A673 (cell line): ENCODE measurements at regions not wholly inside any gene's neighbourhood (a gene's known extent, or its start where the extent isn't known, plus 50 kb on each side); places are given as distances from the start of the nearest gene placed in this dataset.

Experiments
- BruUV-seq: library from RNA; stranded (reverse); fragments of 400-500 nt; replicated peaks from 2 replicates; lab custom pipeline; 2021; lab: Mats Ljungman, UMichigan
- CTCF ChIA-PET: fragments of 300-600 bp; sonication (Branson Sonifier 250); formaldehyde crosslinking; loops from one replicate; lab custom pipeline; 2022; ENCODE audit warnings: antibody characterized with exemption; lab: Charles Lee
- POLR2A ChIA-PET: fragments of 300-600 bp; sonication (Branson Sonifier 250); formaldehyde crosslinking; loops from one replicate; lab custom pipeline; 2022; ENCODE audit warnings: antibody characterized with exemption; ENCODE audit not compliant: low non-redundant PET; lab: Charles Lee
- DNase-seq: peaks from one replicate; pipeline ENCODE4 v3.0.0-alpha.2; 2015; ENCODE audit warnings: low spot score
- H3K27ac ChIP-seq: fragments of 200-600 bp; sonication (generic); 2 replicates; pipeline ENCODE4 v1.5.1; 2016; ENCODE audit warnings: mixed run types, low read depth, mild to moderate bottlenecking, mixed read lengths, antibody characterized with exemption, low read length; ENCODE audit not compliant: poor library complexity, severe bottlenecking
- H3K27me3 ChIP-seq: fragments of 200-600 bp; sonication (generic); replicated peaks from 2 replicates; pipeline ENCODE4 v1.6.1; 2017; ENCODE audit warnings: mixed run types, low read depth, mild to moderate bottlenecking, mixed read lengths, antibody characterized with exemption, low read length; ENCODE audit not compliant: insufficient read depth, poor library complexity
- H3K36me3 ChIP-seq: fragments of 200-600 bp; sonication (generic); 2 replicates; pipeline ENCODE4 v1.6.1; 2016; ENCODE audit warnings: mixed run types, mild to moderate bottlenecking, mixed read lengths, antibody characterized with exemption, low read length; ENCODE audit not compliant: insufficient read depth, poor library complexity, severe bottlenecking
- H3K4me1 ChIP-seq: fragments of 200-600 bp; sonication (generic); 2 replicates; pipeline ENCODE4 v1.6.1; 2017; ENCODE audit warnings: mixed run types, mild to moderate bottlenecking, mixed read lengths, antibody characterized with exemption, low read length; ENCODE audit not compliant: insufficient read depth, poor library complexity, severe bottlenecking
- H3K4me3 ChIP-seq: fragments of 200-600 bp; sonication (generic); 2 replicates; pipeline ENCODE4 v1.5.1; 2016; ENCODE audit warnings: low read depth, mixed run types, mild to moderate bottlenecking, mixed read lengths, low read length; ENCODE audit not compliant: poor library complexity, severe bottlenecking
- H3K9me3 ChIP-seq: fragments of 200-600 bp; sonication (generic); 2 replicates; pipeline ENCODE4 v1.6.1; 2016; ENCODE audit warnings: mixed run types, low read depth, mild to moderate bottlenecking, mixed read lengths, antibody characterized with exemption, low read length; ENCODE audit not compliant: poor library complexity, severe bottlenecking
- EZH2 ChIP-seq: fragments of 200-600 bp; sonication (generic); IDR thresholded peaks from 2 replicates; pipeline ENCODE4 v1.6.1; 2017; ENCODE audit warnings: borderline replicate concordance, low read depth, mild to moderate bottlenecking, mixed read lengths, antibody characterized with exemption, low read length; ENCODE audit not compliant: poor library complexity, severe bottlenecking
- intact Hi-C: fragments of 100-400 bp; cut with micrococcal nuclease; formaldehyde crosslinking; loops from one replicate; pipeline ENCODE4 v1.10.0; 2022; ENCODE audit not compliant: unreplicated experiment
- TF ChIP-seq, protein P1 (sequence below): fragments of 300-800, 200-600 bp; sonication (generic); conservative IDR thresholded peaks from 2 replicates; pipeline ENCODE4 v1.5.1; 2017; ENCODE audit warnings: low read depth, mild to moderate bottlenecking, antibody characterized with exemption, low read length, moderate library complexity, mixed read lengths

GRCh38 chrX:131393426-131393825, 104.3 kb upstream of the IGSF1 start:
- TF ChIP-seq, protein P1, sequence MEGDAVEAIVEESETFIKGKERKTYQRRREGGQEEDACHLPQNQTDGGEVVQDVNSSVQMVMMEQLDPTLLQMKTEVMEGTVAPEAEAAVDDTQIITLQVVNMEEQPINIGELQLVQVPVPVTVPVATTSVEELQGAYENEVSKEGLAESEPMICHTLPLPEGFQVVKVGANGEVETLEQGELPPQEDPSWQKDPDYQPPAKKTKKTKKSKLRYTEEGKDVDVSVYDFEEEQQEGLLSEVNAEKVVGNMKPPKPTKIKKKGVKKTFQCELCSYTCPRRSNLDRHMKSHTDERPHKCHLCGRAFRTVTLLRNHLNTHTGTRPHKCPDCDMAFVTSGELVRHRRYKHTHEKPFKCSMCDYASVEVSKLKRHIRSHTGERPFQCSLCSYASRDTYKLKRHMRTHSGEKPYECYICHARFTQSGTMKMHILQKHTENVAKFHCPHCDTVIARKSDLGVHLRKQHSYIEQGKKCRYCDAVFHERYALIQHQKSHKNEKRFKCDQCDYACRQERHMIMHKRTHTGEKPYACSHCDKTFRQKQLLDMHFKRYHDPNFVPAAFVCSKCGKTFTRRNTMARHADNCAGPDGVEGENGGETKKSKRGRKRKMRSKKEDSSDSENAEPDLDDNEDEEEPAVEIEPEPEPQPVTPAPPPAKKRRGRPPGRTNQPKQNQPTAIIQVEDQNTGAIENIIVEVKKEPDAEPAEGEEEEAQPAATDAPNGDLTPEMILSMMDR: no peak
- no peak for TF ChIP-seq EZH2
- intact Hi-C loops: no loop called here
- ChIA-PET CTCF (interaction anchor here (0.6 kb wide), 1 partner anchor 698 kb away, joined by 3 read pairs; no protein-coding TSS in a partner anchor), POLR2A (no interaction called here)
- H3K9me3 ChIP-seq: no peaks in the 10 kb centered on the region
- no peaks in the 10 kb centered on the region for H3K36me3 ChIP-seq
- no peaks in the 10 kb centered on the region for H3K4me1 ChIP-seq
- peaks cover 14% of the 10 kb centered on the region for H3K27me3 ChIP-seq
- no TSS peak for BruUV-seq
- H3K27ac ChIP-seq: no peak overlapping the region
- no peak overlapping the region for H3K4me3 ChIP-seq
- no peak for DNase-seq

GRCh38 chrX:131394384-131394783, 105.3 kb upstream of the IGSF1 start:
- BruUV-seq: no TSS peak
- CTCF ChIA-PET: no interaction called here
- DNase-seq: no peak

DNA sequence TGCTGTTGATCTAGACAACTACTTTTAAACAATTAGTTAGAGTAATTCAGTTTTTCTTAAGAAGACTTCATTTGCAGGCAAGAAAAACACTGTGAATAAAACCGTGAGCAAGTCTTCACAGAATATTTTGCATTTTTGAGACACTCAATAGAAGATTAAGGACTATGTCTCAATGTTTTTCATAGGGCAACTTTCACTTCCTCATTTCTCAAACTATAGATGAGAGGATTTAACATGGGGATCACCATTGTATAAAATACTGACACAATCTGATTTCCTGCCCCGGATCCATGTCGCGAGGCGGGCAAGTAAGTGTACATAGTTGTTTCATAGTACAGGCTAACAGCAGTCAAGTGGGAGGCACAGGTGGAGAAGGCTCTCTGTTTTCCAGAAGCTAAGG, 108.8 kb upstream of the IGSF1 start:
- ChIA-PET CTCF (no interaction called here), POLR2A (no interaction called here)
- no peak for TF ChIP-seq EZH2
- TF ChIP-seq, protein P1: no peak
- no peak overlapping the region for H3K27ac ChIP-seq
- H3K36me3 ChIP-seq: no peaks in the 10 kb centered on the region
- no peaks in the 10 kb centered on the region for H3K4me1 ChIP-seq
- H3K4me3 ChIP-seq: no peak overlapping the region
- peaks cover 25% of the 10 kb centered on the region for H3K27me3 ChIP-seq
- intact Hi-C loops: no loop called here
- no TSS peak for BruUV-seq
- DNase-seq: no peak
- H3K9me3 ChIP-seq: no peaks in the 10 kb centered on the region

More at GRCh38 chrX:131394384-131394783, 105.3 kb upstream of the IGSF1 start:
- H3K27me3 ChIP-seq: peaks cover 16% of the 10 kb centered on the region
- H3K4me3 ChIP-seq: no peak overlapping the region
- TF ChIP-seq, protein P1: no peak
- no peak for TF ChIP-seq EZH2
- intact Hi-C loops: no loop called here
- H3K4me1 ChIP-seq: no peaks in the 10 kb centered on the region
- H3K27ac ChIP-seq: no peak overlapping the region
- no peaks in the 10 kb centered on the region for H3K9me3 ChIP-seq
- no peaks in the 10 kb centered on the region for H3K36me3 ChIP-seq
- POLR2A ChIA-PET: no interaction called here
